ENCODE measurements at regions not wholly inside any gene's neighbourhood (a gene's known extent, or its start where the extent isn't known, plus 50 kb on each side); places are given as distances from the start of the nearest gene placed in this dataset.

DNA sequence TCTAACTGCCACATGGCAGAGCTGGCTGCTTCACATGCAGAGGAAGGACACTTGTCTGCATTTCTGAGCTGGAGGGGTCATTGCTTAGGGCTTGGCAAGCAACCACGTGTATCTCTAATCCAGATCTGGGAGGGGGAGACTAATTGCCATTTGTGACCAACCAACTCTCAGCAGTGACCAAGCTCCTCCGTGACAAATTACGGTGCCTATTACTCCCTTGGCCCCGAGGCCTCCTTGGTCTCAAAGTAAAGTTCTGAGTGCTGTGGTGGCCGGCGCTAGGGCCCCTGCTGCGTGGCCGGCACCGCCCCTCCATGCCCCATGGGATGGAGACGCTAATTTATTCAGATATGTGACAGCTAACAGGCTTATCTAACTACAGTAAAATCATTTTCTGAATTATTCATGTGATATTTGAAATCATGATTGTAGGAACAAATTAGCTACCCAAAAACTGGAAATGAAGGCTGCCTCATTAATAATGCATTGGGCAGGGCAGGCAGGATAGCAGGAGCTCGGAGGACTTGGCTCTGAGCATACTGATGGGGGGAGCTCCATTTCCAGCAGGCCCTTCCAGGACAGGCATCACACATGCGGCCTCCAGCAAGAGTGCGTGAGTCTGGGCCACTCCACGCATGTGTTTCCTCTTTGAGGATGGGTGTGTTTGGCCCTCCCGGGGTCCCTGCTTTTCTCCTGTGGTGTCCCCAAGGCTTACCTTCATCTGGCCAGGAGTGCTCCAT lies 67.7 kb downstream of the C5orf15 start:
- TF ChIP-seq, protein P1, sequence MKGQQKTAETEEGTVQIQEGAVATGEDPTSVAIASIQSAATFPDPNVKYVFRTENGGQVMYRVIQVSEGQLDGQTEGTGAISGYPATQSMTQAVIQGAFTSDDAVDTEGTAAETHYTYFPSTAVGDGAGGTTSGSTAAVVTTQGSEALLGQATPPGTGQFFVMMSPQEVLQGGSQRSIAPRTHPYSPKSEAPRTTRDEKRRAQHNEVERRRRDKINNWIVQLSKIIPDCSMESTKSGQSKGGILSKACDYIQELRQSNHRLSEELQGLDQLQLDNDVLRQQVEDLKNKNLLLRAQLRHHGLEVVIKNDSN (IDR thresholded peaks at IDR 0.05): no peak
- TF ChIP-seq, protein P2, sequence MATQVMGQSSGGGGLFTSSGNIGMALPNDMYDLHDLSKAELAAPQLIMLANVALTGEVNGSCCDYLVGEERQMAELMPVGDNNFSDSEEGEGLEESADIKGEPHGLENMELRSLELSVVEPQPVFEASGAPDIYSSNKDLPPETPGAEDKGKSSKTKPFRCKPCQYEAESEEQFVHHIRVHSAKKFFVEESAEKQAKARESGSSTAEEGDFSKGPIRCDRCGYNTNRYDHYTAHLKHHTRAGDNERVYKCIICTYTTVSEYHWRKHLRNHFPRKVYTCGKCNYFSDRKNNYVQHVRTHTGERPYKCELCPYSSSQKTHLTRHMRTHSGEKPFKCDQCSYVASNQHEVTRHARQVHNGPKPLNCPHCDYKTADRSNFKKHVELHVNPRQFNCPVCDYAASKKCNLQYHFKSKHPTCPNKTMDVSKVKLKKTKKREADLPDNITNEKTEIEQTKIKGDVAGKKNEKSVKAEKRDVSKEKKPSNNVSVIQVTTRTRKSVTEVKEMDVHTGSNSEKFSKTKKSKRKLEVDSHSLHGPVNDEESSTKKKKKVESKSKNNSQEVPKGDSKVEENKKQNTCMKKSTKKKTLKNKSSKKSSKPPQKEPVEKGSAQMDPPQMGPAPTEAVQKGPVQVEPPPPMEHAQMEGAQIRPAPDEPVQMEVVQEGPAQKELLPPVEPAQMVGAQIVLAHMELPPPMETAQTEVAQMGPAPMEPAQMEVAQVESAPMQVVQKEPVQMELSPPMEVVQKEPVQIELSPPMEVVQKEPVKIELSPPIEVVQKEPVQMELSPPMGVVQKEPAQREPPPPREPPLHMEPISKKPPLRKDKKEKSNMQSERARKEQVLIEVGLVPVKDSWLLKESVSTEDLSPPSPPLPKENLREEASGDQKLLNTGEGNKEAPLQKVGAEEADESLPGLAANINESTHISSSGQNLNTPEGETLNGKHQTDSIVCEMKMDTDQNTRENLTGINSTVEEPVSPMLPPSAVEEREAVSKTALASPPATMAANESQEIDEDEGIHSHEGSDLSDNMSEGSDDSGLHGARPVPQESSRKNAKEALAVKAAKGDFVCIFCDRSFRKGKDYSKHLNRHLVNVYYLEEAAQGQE (IDR thresholded peaks at IDR 0.05; ENCODE audit: low read depth): no peak
- TF ChIP-seq TCF12 (IDR thresholded peaks at IDR 0.05; ENCODE audit: low read depth): no peak
- no peak for TF ChIP-seq TAF1 (IDR thresholded peaks at IDR 0.05; ENCODE audit: low read depth)
- TF ChIP-seq, protein P3, sequence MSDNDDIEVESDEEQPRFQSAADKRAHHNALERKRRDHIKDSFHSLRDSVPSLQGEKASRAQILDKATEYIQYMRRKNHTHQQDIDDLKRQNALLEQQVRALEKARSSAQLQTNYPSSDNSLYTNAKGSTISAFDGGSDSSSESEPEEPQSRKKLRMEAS (IDR thresholded peaks at IDR 0.05): no peak
- TF ChIP-seq NFIC (IDR thresholded peaks at IDR 0.05): no peak
- TF ChIP-seq TEAD4 (IDR thresholded peaks at IDR 0.05): no peak
- TF ChIP-seq RAD21 (IDR thresholded peaks at IDR 0.05; ENCODE audit: low read depth): no peak
- no peak for TF ChIP-seq ZBTB7A (IDR thresholded peaks at IDR 0.05; ENCODE audit: low read depth)
- no peak for TF ChIP-seq CEBPB (IDR thresholded peaks at IDR 0.05)
- no peak for TF ChIP-seq EP300 (IDR thresholded peaks at IDR 0.05; ENCODE audit: borderline replicate concordance)
- no peak for TF ChIP-seq EGR1 (IDR thresholded peaks at IDR 0.05)
- TF ChIP-seq CREB1 (IDR thresholded peaks at IDR 0.05; ENCODE audit: low read depth): no peak
- TF ChIP-seq YY1 (IDR thresholded peaks at IDR 0.05; ENCODE audit: low read depth): no peak
- no peak for TF ChIP-seq FOXM1 (IDR thresholded peaks at IDR 0.05; ENCODE audit: borderline replicate concordance, low read depth)

DNA sequence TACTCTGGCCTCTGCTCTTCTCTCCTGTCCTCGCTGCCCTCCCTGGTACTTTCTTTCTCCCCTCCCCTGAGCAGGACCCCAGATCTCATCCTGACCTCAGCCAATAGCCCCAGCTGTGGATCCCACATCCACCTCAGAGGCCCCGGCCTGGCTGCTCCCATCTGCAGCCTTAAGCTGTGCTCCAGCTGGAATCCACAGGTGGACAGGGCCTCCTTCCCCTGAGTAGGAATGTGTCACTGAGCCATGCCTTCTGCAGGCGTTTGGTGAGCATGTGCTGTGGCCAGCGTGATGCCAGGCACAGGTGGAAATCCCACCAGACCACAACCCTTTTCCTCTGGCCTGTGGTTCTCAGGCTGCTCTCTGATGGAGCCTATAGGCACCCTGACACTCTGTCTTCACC lies 68.9 kb downstream of the C5orf15 start:
- no peak for TF ChIP-seq TCF12 (IDR thresholded peaks at IDR 0.05; ENCODE audit: low read depth)

DNA sequence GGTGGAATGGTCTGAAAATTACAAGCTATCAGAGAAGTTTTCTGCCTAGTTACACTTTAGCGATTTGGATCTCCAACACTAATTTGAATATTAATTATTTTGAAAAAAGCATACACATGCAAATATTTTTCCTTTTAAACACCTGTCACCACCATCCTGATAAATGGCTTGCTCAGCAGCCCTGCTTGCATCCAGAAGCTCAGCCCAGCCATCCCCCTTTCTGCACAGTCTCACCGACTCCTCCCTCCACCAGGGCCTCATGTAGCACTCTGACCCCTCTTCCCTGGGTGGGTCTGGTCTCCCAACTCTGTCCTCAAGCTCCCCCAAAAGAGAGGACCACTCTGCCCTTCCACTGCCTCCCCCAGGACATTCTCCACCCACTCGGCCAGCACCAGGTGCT lies 70.0 kb downstream of the C5orf15 start:
- TF ChIP-seq FOXM1 (IDR thresholded peaks at IDR 0.05; ENCODE audit: borderline replicate concordance, low read depth) (no peak), RAD21 (IDR thresholded peaks at IDR 0.05; ENCODE audit: low read depth) (no peak)
- TF ChIP-seq, protein P3 (IDR thresholded peaks at IDR 0.05): no peak

DNA sequence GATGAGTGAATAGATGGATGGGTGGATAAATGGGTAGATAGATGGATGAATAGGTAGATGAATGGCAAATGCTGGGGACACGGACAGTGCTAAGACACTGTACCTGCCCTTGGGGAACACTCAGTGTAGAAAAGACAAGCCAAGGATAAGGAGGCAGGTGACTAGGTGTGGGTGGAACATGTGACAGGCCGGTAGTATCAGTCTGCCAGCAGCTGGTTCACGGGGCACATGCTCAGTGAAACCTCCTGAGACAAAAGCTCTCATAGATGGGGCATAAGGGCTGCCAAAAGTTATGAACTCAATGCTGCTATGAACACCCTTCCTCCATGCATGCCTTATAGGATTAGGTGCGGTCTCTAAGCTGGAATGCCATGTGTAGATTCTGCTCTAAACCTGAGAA lies 71.0 kb downstream of the C5orf15 start:
- TF ChIP-seq YY1 (IDR thresholded peaks at IDR 0.05; ENCODE audit: low read depth) (no peak), EP300 (IDR thresholded peaks at IDR 0.05; ENCODE audit: borderline replicate concordance) (no peak), EGR1 (IDR thresholded peaks at IDR 0.05) (no peak), CEBPB (IDR thresholded peaks at IDR 0.05) (no peak), NFIC (IDR thresholded peaks at IDR 0.05) (no peak), TEAD4 (IDR thresholded peaks at IDR 0.05) (no peak), ZBTB7A (IDR thresholded peaks at IDR 0.05; ENCODE audit: low read depth) (no peak), CREB1 (IDR thresholded peaks at IDR 0.05; ENCODE audit: low read depth) (no peak), FOXM1 (IDR thresholded peaks at IDR 0.05; ENCODE audit: borderline replicate concordance, low read depth) (no peak), TCF12 (IDR thresholded peaks at IDR 0.05; ENCODE audit: low read depth) (no peak), RAD21 (IDR thresholded peaks at IDR 0.05; ENCODE audit: low read depth) (no peak), TAF1 (IDR thresholded peaks at IDR 0.05; ENCODE audit: low read depth) (no peak)
- TF ChIP-seq, protein P2 (IDR thresholded peaks at IDR 0.05; ENCODE audit: low read depth): no peak
- TF ChIP-seq, protein P1 (IDR thresholded peaks at IDR 0.05): no peak
- TF ChIP-seq, protein P3 (IDR thresholded peaks at IDR 0.05): no peak

DNA sequence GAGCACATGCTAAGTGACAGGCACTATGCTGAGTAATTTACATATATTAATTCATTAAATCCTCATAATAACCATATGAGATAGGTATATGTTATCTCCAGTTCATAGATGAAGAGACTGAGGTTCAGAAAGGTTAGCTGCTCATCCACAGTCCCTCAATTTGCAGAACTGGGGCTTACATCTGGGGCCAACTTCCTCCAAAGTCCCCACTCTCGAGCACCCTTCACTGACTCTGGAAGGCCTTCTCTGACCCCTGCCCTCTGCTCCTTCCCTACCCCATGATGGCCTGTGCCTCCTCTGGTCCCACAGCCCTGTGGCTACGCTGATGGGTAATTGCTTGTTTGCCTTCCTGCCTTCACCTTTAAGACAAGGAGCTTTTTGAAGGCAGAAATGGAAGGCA lies 71.6 kb downstream of the C5orf15 start:
- TF ChIP-seq, protein P2 (IDR thresholded peaks at IDR 0.05; ENCODE audit: low read depth): no peak
- no peak for TF ChIP-seq NFIC (IDR thresholded peaks at IDR 0.05)
- TF ChIP-seq EP300 (IDR thresholded peaks at IDR 0.05; ENCODE audit: borderline replicate concordance): no peak
- no peak for TF ChIP-seq CREB1 (IDR thresholded peaks at IDR 0.05; ENCODE audit: low read depth)
